ENCODE measurements at regions not wholly inside any gene's neighbourhood (a gene's known extent, or its start where the extent isn't known, plus 50 kb on each side); places are given as distances from the start of the nearest gene placed in this dataset.
A peak's percentile ranks its signal among the peaks of the same experiment; 100 is the strongest.

GRCh38 chr6:5946701-5947100, 60.0 kb downstream of the NRN1 start:
- DNase-seq (ENCODE audit: low spot score), result no peak

- peak; percentile 8 for DNase-seq (ENCODE audit: low spot score)
Measured at GRCh38 chr6:5946181-5946580, 60.5 kb downstream of the NRN1 start.

- DNase-seq (ENCODE audit: low spot score), result no peak
Measured at GRCh38 chr6:5943591-5943990, 63.1 kb downstream of the NRN1 start.

GRCh38 chr6:5942591-5942990, 64.1 kb downstream of the NRN1 start:
- DNase-seq (ENCODE audit: low spot score), result no peak

- no peak for DNase-seq (ENCODE audit: low spot score)
Measured at GRCh38 chr6:5941188-5941587, 65.5 kb downstream of the NRN1 start.

- no peak for DNase-seq (ENCODE audit: low spot score)
Measured at GRCh38 chr6:5938934-5939333, 67.8 kb downstream of the NRN1 start.

- no peak for DNase-seq (ENCODE audit: low spot score)
Measured at GRCh38 chr6:5937936-5938706, 68.6 kb downstream of the NRN1 start.

- DNase-seq (ENCODE audit: low spot score), result no peak
Measured at GRCh38 chr6:5937169-5937909, 69.4 kb downstream of the NRN1 start.

- DNase-seq (ENCODE audit: low spot score), result no peak
Measured at GRCh38 chr6:5936631-5937030, 70.1 kb downstream of the NRN1 start.

GRCh38 chr6:5936140-5936539, 70.6 kb downstream of the NRN1 start:
- no peak for DNase-seq (ENCODE audit: low spot score)

GRCh38 chr6:5930968-5931367, 75.8 kb downstream of the NRN1 start:
- DNase-seq (ENCODE audit: low spot score), result no peak

GRCh38 chr6:5930143-5930770, 76.5 kb downstream of the NRN1 start:
- DNase-seq (ENCODE audit: low spot score), result no peak

- DNase-seq (ENCODE audit: low spot score), result no peak
Measured at GRCh38 chr6:5923840-5924239, 82.9 kb downstream of the NRN1 start.

GRCh38 chr6:5922230-5922629, 84.5 kb downstream of the NRN1 start:
- no peak for DNase-seq (ENCODE audit: low spot score)

GRCh38 chr6:5909721-5910120, 97.0 kb downstream of the NRN1 start:
- DNase-seq (ENCODE audit: low spot score), result no peak

- DNase-seq (ENCODE audit: low spot score), result no peak
Measured at GRCh38 chr6:5906842-5907241, 99.9 kb downstream of the NRN1 start.

- no peak for DNase-seq (ENCODE audit: low spot score)
Measured at GRCh38 chr6:5906340-5906670, 100.4 kb downstream of the NRN1 start.

GRCh38 chr6:5905431-5906339, 101.0 kb downstream of the NRN1 start:
- DNase-seq (ENCODE audit: low spot score), result peak; percentile 11

- DNase-seq (ENCODE audit: low spot score), result no peak
Measured at GRCh38 chr6:5904532-5904931, 102.2 kb downstream of the NRN1 start.

- no peak for DNase-seq (ENCODE audit: low spot score)
Measured at GRCh38 chr6:5899216-5900045, 107.3 kb downstream of the NRN1 start.

GRCh38 chr6:5898563-5898962, 108.2 kb downstream of the NRN1 start:
- no peak for DNase-seq (ENCODE audit: low spot score)

All from pons (tissue), 1 donor.